ENCODE measurements at regions not wholly inside any gene's neighbourhood (a gene's known extent, or its start where the extent isn't known, plus 50 kb on each side); places are given as distances from the start of the nearest gene placed in this dataset.

- TF ChIP-seq CTCF (IDR thresholded peaks at IDR 0.05) (no peak), AFF4 (CRISPR knock-in tag; IDR thresholded peaks at IDR 0.05; ENCODE audit: borderline replicate concordance) (no peak), CREB1 (CRISPR knock-in tag; IDR thresholded peaks at IDR 0.05) (no peak), NR2C2 (CRISPR knock-in tag; IDR thresholded peaks at IDR 0.05) (no peak), MLX (CRISPR knock-in tag; IDR thresholded peaks at IDR 0.05) (no peak), ATF2 (CRISPR knock-in tag; IDR thresholded peaks at IDR 0.05; ENCODE audit: borderline replicate concordance, low read depth) (no peak), FOXJ3 (CRISPR knock-in tag; IDR thresholded peaks at IDR 0.05; ENCODE audit: borderline replicate concordance) (no peak), MYBL2 (CRISPR knock-in tag; IDR thresholded peaks at IDR 0.05) (no peak), MAX (CRISPR knock-in tag; IDR thresholded peaks at IDR 0.05) (no peak)
Observed at GRCh38 chr17:14508156-14508555, 207.3 kb downstream of the HS3ST3B1 start.

All from WTC11 (cell line).